GM23248 (cell line): ENCODE measurements at regions not wholly inside any gene's neighbourhood (a gene's known extent, or its start where the extent isn't known, plus 50 kb on each side); places are given as distances from the start of the nearest gene placed in this dataset.

Experiments used
- DNase-seq: peaks from one replicate; pipeline ENCODE4 v3.0.0-alpha.2; 2015
- H2AFZ ChIP-seq: fragments of 200-600 bp; sonication (generic); 2 replicates; pipeline ENCODE4 v1.6.1; 2016; ENCODE audit warnings: antibody characterized with exemption
- H3F3A ChIP-seq: fragments of 200-600 bp; sonication (generic); 2 replicates; pipeline ENCODE4 v1.6.1; 2016; ENCODE audit warnings: mild to moderate bottlenecking, antibody characterized with exemption, mixed run types; ENCODE audit not compliant: insufficient read depth
- H3K27ac ChIP-seq: fragments of 200-600 bp; sonication (generic); 2 replicates; pipeline ENCODE4 v1.5.1; 2016; ENCODE audit warnings: mild to moderate bottlenecking
- H3K27me3 ChIP-seq: fragments of 200-600 bp; sonication (generic); replicated peaks from 2 replicates; pipeline ENCODE4 v1.6.1; 2016; ENCODE audit warnings: mild to moderate bottlenecking; ENCODE audit not compliant: insufficient read depth
- H3K36me3 ChIP-seq: fragments of 200-600 bp; sonication (generic); 2 replicates; pipeline ENCODE4 v1.6.1; 2016; ENCODE audit warnings: low read depth, mild to moderate bottlenecking
- H3K4me1 ChIP-seq: fragments of 200-600 bp; sonication (generic); 2 replicates; pipeline ENCODE4 v1.6.1; 2016; ENCODE audit warnings: mild to moderate bottlenecking; ENCODE audit not compliant: insufficient read depth
- H3K4me2 ChIP-seq: fragments of 200-600 bp; sonication (generic); one replicate; pipeline ENCODE4 v1.6.1; 2016; ENCODE audit warnings: mild to moderate bottlenecking; ENCODE audit not compliant: unreplicated experiment
- H3K4me3 ChIP-seq: fragments of 200-600 bp; sonication (generic); 2 replicates; pipeline ENCODE4 v1.5.1; 2016; ENCODE audit warnings: mild to moderate bottlenecking
- H3K79me2 ChIP-seq: fragments of 200-600 bp; sonication (generic); 2 replicates; pipeline ENCODE4 v1.6.1; 2016; ENCODE audit warnings: mild to moderate bottlenecking; ENCODE audit not compliant: insufficient read depth
- H3K9ac ChIP-seq: fragments of 200-600 bp; sonication (generic); 2 replicates; pipeline ENCODE4 v1.6.1; 2016; ENCODE audit warnings: mild to moderate bottlenecking
- H3K9me2 ChIP-seq: fragments of 200-600 bp; sonication (generic); 2 replicates; pipeline ENCODE4 v1.6.1; 2016; ENCODE audit warnings: mixed run types, mild to moderate bottlenecking, moderate library complexity; ENCODE audit not compliant: insufficient read depth
- H3K9me3 ChIP-seq: fragments of 200-600 bp; sonication (generic); one replicate; pipeline ENCODE4 v1.6.1; 2017; ENCODE audit warnings: low read depth
- H4K20me1 ChIP-seq: fragments of 200-600 bp; sonication (generic); 2 replicates; pipeline ENCODE4 v1.6.0; 2016; ENCODE audit not compliant: insufficient read depth
- EZH2 ChIP-seq: fragments of 200-600 bp; sonication (generic); IDR thresholded peaks from 2 replicates; pipeline ENCODE4 v1.6.1; 2018; ENCODE audit warnings: antibody characterized with exemption, mild to moderate bottlenecking; ENCODE audit not compliant: insufficient read depth, poor library complexity, severe bottlenecking
- EZH2phosphoT487 ChIP-seq: fragments of 200-600 bp; sonication (generic); IDR thresholded peaks from 2 replicates; pipeline ENCODE4 v1.6.1; 2018; ENCODE audit warnings: antibody characterized with exemption, moderate library complexity, mild to moderate bottlenecking, low read depth; ENCODE audit not compliant: insufficient read depth
- WGBS, 2 experiments: methylation state at CpG; one replicate each; pipeline ENCODE4 v1.1.6; 2015 to 2017; ENCODE audit warnings: low lambda C conversion rate in 2 of 2, low coverage in 1 of 2; ENCODE audit errors: missing lambda C conversion rate in 2 of 2; 5-methylcytosine and 5-hydroxymethylcytosine counted together
- in situ Hi-C: fragments of 300-500 bp; cut with MboI; formaldehyde crosslinking; loops from 2 replicates; pipeline ENCODE4 v1.15.0; 2020

DNA sequence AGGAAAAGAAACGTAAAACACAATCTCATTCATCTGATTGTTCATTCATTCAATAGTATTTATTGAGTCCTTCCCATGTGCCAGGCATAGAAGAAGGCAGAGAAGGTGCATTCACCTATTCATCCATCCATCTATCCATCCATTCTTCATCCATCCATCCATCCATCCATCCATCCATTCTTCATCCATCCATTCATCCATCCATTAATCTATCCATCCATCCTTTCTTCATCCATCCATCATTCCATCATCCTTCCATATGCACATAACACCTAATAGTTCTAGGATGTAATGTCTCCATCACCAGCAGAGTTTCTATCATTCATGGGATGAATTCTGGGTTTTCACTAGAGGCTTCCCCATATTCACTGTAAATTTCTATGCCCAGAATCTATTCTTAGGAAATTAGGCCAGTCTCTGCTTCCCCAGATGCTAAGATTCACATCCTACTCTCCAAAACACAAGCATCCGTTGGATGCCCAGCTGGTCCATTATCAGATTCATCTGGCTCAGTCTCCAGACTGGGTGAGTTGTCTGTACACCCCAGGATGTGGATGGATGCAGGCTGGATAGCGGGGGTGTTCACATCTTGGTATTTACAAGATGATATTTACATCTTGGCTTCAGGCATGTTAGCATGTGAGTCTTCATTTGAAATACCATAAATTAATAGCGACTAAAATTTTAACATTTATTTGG lies 517.7 kb upstream of the SULF2 start:
- H3K79me2 ChIP-seq = no peaks in the 10 kb centered on the region
- no peak overlapping the region for H3K27ac ChIP-seq
- no peak overlapping the region for H3K9ac ChIP-seq
- TF ChIP-seq EZH2 = no peak
- H3K4me2 ChIP-seq = no peak overlapping the region
- WGBS, 2 experiments = 58 to 60% methylated on average over 4 of the region's 4 CpGs
- peaks cover 40% of the 10 kb centered on the region for H3K27me3 ChIP-seq
- in situ Hi-C loops = no loop called here
- H3F3A ChIP-seq = no peaks in the 10 kb centered on the region
- H3K4me3 ChIP-seq = no peak overlapping the region
- no peaks in the 10 kb centered on the region for H3K9me3 ChIP-seq
- H4K20me1 ChIP-seq = no peaks in the 10 kb centered on the region
- H3K36me3 ChIP-seq = no peaks in the 10 kb centered on the region
- H3K9me2 ChIP-seq = no peaks in the 10 kb centered on the region
- no peak overlapping the region for H2AFZ ChIP-seq
- H3K4me1 ChIP-seq = peaks cover 12% of the 10 kb centered on the region
- DNase-seq = no peak

DNA sequence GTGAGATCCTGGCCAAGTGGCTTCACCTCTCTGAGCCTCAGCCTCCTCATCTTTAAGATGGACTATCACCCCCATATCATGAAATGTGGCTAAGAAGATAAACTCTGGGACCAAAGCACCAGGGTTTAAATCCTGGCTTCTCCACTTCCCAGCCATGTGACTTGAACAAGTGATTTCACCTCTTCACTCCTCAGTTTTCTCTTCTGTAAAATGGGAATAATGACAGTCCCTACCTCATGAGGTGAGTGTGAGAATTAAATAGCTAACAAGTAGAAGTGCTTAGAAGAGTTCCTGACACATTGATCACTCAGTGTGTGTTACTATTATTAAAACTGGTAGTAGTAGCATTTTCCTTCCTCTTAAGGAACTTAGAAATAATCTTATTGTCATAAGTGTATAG lies 516.9 kb upstream of the SULF2 start:
- Histone ChIP-seq H3K79me2 (no peaks in the 10 kb centered on the region), H3K36me3 (no peaks in the 10 kb centered on the region), H3K27ac (no peak overlapping the region), H3K9me3 (no peaks in the 10 kb centered on the region), H2AFZ (no peak overlapping the region), H3K27me3 (peaks cover 40% of the 10 kb centered on the region), H3K4me1 (peaks cover 12% of the 10 kb centered on the region), H3F3A (no peaks in the 10 kb centered on the region), H3K9ac (no peak overlapping the region), H3K4me3 (no peak overlapping the region), H4K20me1 (no peaks in the 10 kb centered on the region), H3K9me2 (no peaks in the 10 kb centered on the region), H3K4me2 (no peak overlapping the region)
- DNase-seq = no peak
- in situ Hi-C loops = no loop called here
- TF ChIP-seq EZH2 (no peak), EZH2phosphoT487 (no peak)

DNA sequence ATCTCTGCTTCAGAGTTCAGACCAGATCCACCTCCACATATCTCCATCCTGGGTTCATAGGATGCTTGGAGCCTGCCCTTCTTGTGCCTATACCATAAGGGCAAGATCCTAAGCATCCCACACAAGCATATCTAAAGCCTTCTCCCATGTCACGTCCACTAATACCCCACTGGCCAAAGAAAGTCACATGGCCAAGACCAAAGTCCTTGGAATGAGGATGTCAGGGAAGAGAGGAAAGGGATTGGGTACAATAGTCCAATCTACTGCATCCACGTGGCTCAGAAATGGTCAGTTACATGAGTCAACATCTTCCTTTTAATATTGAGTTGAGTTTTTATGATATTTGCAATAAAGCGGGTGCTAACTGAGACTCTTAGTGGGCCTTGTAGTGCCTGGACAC lies 515.9 kb upstream of the SULF2 start:
- H3K9ac ChIP-seq = no peak overlapping the region
- H3K4me3 ChIP-seq = no peak overlapping the region
- H3K79me2 ChIP-seq = no peaks in the 10 kb centered on the region
- in situ Hi-C loops = no loop called here
- H4K20me1 ChIP-seq = no peaks in the 10 kb centered on the region
- no peak for TF ChIP-seq EZH2
- no peak for TF ChIP-seq EZH2phosphoT487
- no peak for DNase-seq
- H3K27me3 ChIP-seq = peaks cover 40% of the 10 kb centered on the region
- H3K4me1 ChIP-seq = peaks cover 15% of the 10 kb centered on the region
- H3K27ac ChIP-seq = no peak overlapping the region
- no peaks in the 10 kb centered on the region for H3K36me3 ChIP-seq
- no peak overlapping the region for H3K4me2 ChIP-seq
- 41 to 43% methylated on average over 3 of the region's 3 CpGs for WGBS, 2 experiments
- no peak overlapping the region for H2AFZ ChIP-seq
- H3K9me3 ChIP-seq = no peaks in the 10 kb centered on the region
- peaks cover 3% of the 10 kb centered on the region for H3F3A ChIP-seq
- no peaks in the 10 kb centered on the region for H3K9me2 ChIP-seq

DNA sequence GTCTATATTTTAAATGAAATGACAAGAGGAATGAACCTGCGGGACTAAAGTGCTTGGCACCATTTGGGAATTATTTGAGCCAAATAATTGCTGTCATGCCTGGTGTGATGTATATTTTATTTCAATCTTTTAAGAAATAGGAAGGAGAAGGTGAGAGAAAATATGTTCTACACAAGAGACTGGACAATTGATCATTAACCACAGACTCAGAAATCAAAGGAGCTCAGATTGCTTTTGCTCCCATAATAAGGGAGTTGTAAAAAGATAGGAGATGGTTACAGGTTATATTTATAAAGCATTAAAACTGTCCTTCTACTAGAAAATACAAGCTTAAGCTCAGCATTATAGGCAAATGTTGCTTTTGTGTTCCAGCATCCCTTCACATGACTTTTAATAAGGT lies 515.2 kb upstream of the SULF2 start:
- H3K36me3 ChIP-seq = no peaks in the 10 kb centered on the region
- TF ChIP-seq EZH2 (no peak), EZH2phosphoT487 (no peak)
- no peaks in the 10 kb centered on the region for H3K79me2 ChIP-seq
- H3K27me3 ChIP-seq = peaks cover 40% of the 10 kb centered on the region
- H3F3A ChIP-seq = peaks cover 10% of the 10 kb centered on the region
- no peak overlapping the region for H3K9ac ChIP-seq
- no peak overlapping the region for H2AFZ ChIP-seq
- in situ Hi-C loops = no loop called here
- no peaks in the 10 kb centered on the region for H4K20me1 ChIP-seq
- H3K27ac ChIP-seq = no peak overlapping the region
- peaks cover 21% of the 10 kb centered on the region for H3K4me1 ChIP-seq
- no peak overlapping the region for H3K4me3 ChIP-seq
- no peak for DNase-seq
- no peaks in the 10 kb centered on the region for H3K9me2 ChIP-seq
- H3K4me2 ChIP-seq = no peak overlapping the region
- H3K9me3 ChIP-seq = no peaks in the 10 kb centered on the region
- WGBS, 2 experiments = 59 to 76% methylated on average over 1 of the region's 1 CpG
